Endodermal cell (in vitro differentiated cells): ENCODE measurements at regions not wholly inside any gene's neighbourhood (a gene's known extent, or its start where the extent isn't known, plus 50 kb on each side); places are given as distances from the start of the nearest gene placed in this dataset.

Experiments used
- DNase-seq: peaks from one replicate; pipeline ENCODE4 v3.0.0-alpha.2; 2017
- H3K27ac ChIP-seq: 2 replicates; pipeline ENCODE4 v1.5.1; 2013; ENCODE audit warnings: mild to moderate bottlenecking, low read depth, low read length, moderate library complexity
- H3K27me3 ChIP-seq: 2 replicates; pipeline ENCODE4 v1.6.1; 2013; ENCODE audit warnings: mild to moderate bottlenecking, low read length, moderate library complexity; ENCODE audit not compliant: insufficient read depth, control insufficient read depth, poor library complexity, severe bottlenecking
- H3K36me3 ChIP-seq: 2 replicates; pipeline ENCODE4 v1.7.0; 2013; ENCODE audit warnings: mild to moderate bottlenecking, low read length, moderate library complexity; ENCODE audit not compliant: control insufficient read depth, insufficient read depth
- H3K4me1 ChIP-seq: one replicate; pipeline ENCODE4 v1.7.0; 2013; ENCODE audit warnings: low read length; ENCODE audit not compliant: control insufficient read depth, insufficient read depth
- H3K4me3 ChIP-seq: 2 replicates; pipeline ENCODE4 v1.5.1; 2013; ENCODE audit warnings: mild to moderate bottlenecking, low read length, moderate library complexity
- H3K9ac ChIP-seq: 2 replicates; pipeline ENCODE4 v1.6.1; 2013; ENCODE audit warnings: mild to moderate bottlenecking, low read length, moderate library complexity; ENCODE audit not compliant: poor library complexity, severe bottlenecking; ENCODE audit errors: extremely low read depth
- H3K9me3 ChIP-seq: 2 replicates; pipeline ENCODE4 v1.6.1; 2013; ENCODE audit warnings: mild to moderate bottlenecking, low read length, moderate library complexity; ENCODE audit not compliant: control insufficient read depth
- H3K27ac Mint-ChIP-seq: 2 replicates; pipeline ENCODE4 v1.8.0; 2020; ENCODE audit warnings: mixed read lengths
- H3K27me3 Mint-ChIP-seq: 2 replicates; pipeline ENCODE4 v1.8.0; 2021; ENCODE audit warnings: mild to moderate bottlenecking, mixed read lengths; ENCODE audit not compliant: insufficient read depth
- H3K36me3 Mint-ChIP-seq: 2 replicates; pipeline ENCODE4 v1.8.0; 2020; ENCODE audit warnings: low read depth, mixed read lengths
- H3K4me1 Mint-ChIP-seq: 2 replicates; pipeline ENCODE4 v1.8.0; 2020; ENCODE audit warnings: mixed read lengths
- H3K4me3 Mint-ChIP-seq: 2 replicates; pipeline ENCODE4 v1.8.0; 2020; ENCODE audit warnings: mild to moderate bottlenecking, moderate library complexity, mixed read lengths
- H3K9me3 Mint-ChIP-seq: 2 replicates; pipeline ENCODE4 v1.8.0; 2020; ENCODE audit warnings: mild to moderate bottlenecking, mixed read lengths
- WGBS, 2 experiments: methylation state at CpG; one replicate each; pipeline versions ENCODE4 v1.1.5 to v1.1.7; 2013; ENCODE audit warnings: missing lambda C conversion rate in 2 of 2, mixed read lengths in 1 of 2; ENCODE audit not compliant: insufficient coverage in 1 of 2, insufficient read length in 1 of 2; 5-methylcytosine and 5-hydroxymethylcytosine counted together
- TF ChIP-seq, protein P1 (sequence below): fragments of 200-600 bp; sonication (generic); conservative IDR thresholded peaks from 2 replicates; pipeline ENCODE4 v1.5.0; 2021; ENCODE audit warnings: antibody characterized with exemption, mild to moderate bottlenecking

GRCh38 chr13:62933809-62934208, 1518.2 kb upstream of the PCDH20 start:
- Histone ChIP-seq H3K4me3 (no peak overlapping the region), H3K9me3 (no peaks in the 10 kb centered on the region), H3K27ac (no peak overlapping the region), H3K27me3 (no peaks in the 10 kb centered on the region), H3K4me1 (no peaks in the 10 kb centered on the region), H3K9ac (no peak overlapping the region), H3K36me3 (no peaks in the 10 kb centered on the region)
- 79 to 100% methylated on average over 1 of the region's 1 CpG for whole genome bisulfite sequencing, 2 experiments
- no peaks in the 10 kb centered on the region for H3K9me3 Mint-ChIP-seq
- no peaks in the 10 kb centered on the region for H3K4me1 Mint-ChIP-seq
- H3K4me3 Mint-ChIP-seq, result no peak overlapping the region
- no peak overlapping the region for H3K27ac Mint-ChIP-seq
- no peak for DNase-seq
- H3K27me3 Mint-ChIP-seq, result peaks cover 2% of the 10 kb centered on the region
- H3K36me3 Mint-ChIP-seq, result no peaks in the 10 kb centered on the region
- TF ChIP-seq, protein P1, sequence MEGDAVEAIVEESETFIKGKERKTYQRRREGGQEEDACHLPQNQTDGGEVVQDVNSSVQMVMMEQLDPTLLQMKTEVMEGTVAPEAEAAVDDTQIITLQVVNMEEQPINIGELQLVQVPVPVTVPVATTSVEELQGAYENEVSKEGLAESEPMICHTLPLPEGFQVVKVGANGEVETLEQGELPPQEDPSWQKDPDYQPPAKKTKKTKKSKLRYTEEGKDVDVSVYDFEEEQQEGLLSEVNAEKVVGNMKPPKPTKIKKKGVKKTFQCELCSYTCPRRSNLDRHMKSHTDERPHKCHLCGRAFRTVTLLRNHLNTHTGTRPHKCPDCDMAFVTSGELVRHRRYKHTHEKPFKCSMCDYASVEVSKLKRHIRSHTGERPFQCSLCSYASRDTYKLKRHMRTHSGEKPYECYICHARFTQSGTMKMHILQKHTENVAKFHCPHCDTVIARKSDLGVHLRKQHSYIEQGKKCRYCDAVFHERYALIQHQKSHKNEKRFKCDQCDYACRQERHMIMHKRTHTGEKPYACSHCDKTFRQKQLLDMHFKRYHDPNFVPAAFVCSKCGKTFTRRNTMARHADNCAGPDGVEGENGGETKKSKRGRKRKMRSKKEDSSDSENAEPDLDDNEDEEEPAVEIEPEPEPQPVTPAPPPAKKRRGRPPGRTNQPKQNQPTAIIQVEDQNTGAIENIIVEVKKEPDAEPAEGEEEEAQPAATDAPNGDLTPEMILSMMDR, result no peak

DNA sequence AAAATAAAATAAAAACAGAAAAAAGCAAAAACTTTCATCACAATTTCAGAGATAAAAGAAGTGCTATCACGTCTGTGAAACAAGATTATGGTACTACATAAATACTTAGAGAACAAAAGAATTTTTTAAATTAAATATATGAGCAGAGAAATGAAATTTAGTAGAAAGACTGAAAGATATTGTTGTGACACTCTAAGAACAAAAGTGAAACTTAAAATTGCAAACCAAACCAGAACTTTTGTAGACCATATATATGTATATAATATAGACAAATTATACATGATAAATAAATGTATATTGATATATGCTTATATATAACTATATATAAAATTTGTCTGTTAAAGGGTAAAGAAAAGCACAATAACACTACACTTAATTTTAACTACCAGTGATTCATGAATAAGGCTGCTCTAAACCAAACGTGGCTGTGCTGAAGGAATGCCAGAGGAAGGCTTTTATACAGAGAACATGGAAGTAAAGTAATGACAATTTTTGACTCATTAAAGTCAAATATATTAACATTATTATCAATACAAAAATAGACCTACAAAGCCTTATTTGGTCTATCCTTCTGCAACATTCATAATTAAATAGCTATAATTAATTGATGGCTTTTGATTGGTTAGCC, 1516.7 kb upstream of the PCDH20 start:
- Mint-ChIP-seq H3K27me3 (peaks cover 2% of the 10 kb centered on the region), H3K27ac (no peak overlapping the region)
- no peaks in the 10 kb centered on the region for H3K4me1 ChIP-seq

DNA sequence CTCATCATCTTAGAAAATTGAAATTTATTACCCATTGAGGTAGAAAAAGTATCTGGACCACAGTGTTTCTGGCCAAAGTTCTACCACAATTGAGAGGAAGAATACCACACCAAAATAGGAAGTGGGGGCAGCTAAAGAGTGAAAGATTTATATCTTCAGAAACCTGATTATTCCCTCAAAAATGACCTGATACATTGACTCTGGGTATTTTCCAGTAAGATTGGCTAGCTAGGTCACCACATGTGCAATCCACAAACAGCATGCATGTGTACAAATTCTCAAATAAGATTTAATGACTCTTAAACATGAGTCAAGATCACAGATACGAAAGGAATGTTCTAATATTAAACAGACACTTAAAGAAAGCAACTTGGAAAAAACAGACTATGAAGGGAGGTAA, 1516.2 kb upstream of the PCDH20 start:
- Histone ChIP-seq H3K9me3 (no peaks in the 10 kb centered on the region), H3K9ac (no peak overlapping the region), H3K27me3 (no peaks in the 10 kb centered on the region), H3K4me1 (no peaks in the 10 kb centered on the region), H3K4me3 (no peak overlapping the region), H3K27ac (no peak overlapping the region), H3K36me3 (no peaks in the 10 kb centered on the region)
- WGBS, 2 experiments, result no CpG with 5 or more reads among the region's 1 CpG
- Mint-ChIP-seq H3K4me1 (no peaks in the 10 kb centered on the region), H3K27ac (no peak overlapping the region), H3K36me3 (no peaks in the 10 kb centered on the region), H3K9me3 (no peaks in the 10 kb centered on the region), H3K27me3 (peaks cover 2% of the 10 kb centered on the region), H3K4me3 (no peak overlapping the region)
- no peak for DNase-seq
- TF ChIP-seq, protein P1, result no peak

More for the DNA sequence above, 1516.7 kb upstream of the PCDH20 start:
- no peak overlapping the region for H3K4me3 ChIP-seq
- H3K9ac ChIP-seq, result no peak overlapping the region
- H3K9me3 ChIP-seq, result no peaks in the 10 kb centered on the region
- Mint-ChIP-seq H3K4me3 (no peak overlapping the region), H3K9me3 (no peaks in the 10 kb centered on the region), H3K36me3 (no peaks in the 10 kb centered on the region), H3K4me1 (no peaks in the 10 kb centered on the region)
- no peaks in the 10 kb centered on the region for H3K36me3 ChIP-seq
- no peak overlapping the region for H3K27ac ChIP-seq
- 100% methylated on average over 1 of the region's 2 CpGs; no CpG with 5 or more reads in 1 of the 2 experiments for WGBS, 2 experiments
- TF ChIP-seq, protein P1, result no peak
- no peaks in the 10 kb centered on the region for H3K27me3 ChIP-seq
- no peak for DNase-seq
